Right ventricle myocardium superior (tissue), 1 donor: ENCODE measurements at regions not wholly inside any gene's neighbourhood (a gene's known extent, or its start where the extent isn't known, plus 50 kb on each side); places are given as distances from the start of the nearest gene placed in this dataset.
A peak's percentile ranks its signal among the peaks of the same experiment; 100 is the strongest.

Experiments
- ATAC-seq: fragments of 200-7000 bp; cut with Tn5 transposase; one replicate; pipeline ENCODE4 v1.9.1; 2020; ENCODE audit warnings: mild to moderate bottlenecking; ENCODE audit not compliant: poor library complexity
- DNase-seq: peaks from one replicate; pipeline ENCODE4 v3.0.0-alpha.2; 2020
- intact Hi-C: fragments of 100-400 bp; cut with DNase I; formaldehyde crosslinking; loops from one replicate; pipeline ENCODE4 v1.11.2; 2022
- donor health status: DM: no; HTN: yes; CAD: no; lungs with severe emphysema.

DNA sequence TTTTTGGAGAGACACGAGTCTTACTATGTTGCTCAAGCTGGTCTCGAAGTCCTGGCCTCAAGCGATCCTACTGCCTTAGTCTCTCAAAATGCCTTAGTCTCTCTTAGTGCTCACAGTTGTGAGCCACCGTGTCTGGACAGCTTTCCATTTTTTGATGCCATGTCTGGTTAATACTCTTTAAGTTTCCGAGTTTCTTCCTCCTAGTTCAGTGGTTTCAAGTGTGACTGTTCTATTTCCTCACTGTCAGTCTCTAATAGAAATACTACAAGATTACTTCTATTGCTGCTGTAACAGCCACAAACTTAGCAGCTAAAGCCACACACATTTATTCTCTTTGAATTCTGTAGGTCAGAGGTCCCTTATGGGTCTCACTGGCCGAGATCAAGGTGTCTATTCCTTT is 125.1 kb upstream of the MGAT5 start:
- intact Hi-C loops, result loop anchor here (10.0 kb wide), 1 partner anchor 76 kb away; no protein-coding TSS in a partner anchor
- no peak for ATAC-seq
- no peak for DNase-seq

GRCh38 chr2:134129900-134130537 is 123.9 kb upstream of the MGAT5 start:
- no peak for DNase-seq
- intact Hi-C loops, result loop anchor here (10.0 kb wide), 1 partner anchor 75 kb away; no protein-coding TSS in a partner anchor
- no peak for ATAC-seq

- ATAC-seq, result no peak
- no peak for DNase-seq
- intact Hi-C loops, result no loop called here
These were observed 122.0 kb upstream of the MGAT5 start for GRCh38 chr2:134131681-134132489.

GRCh38 chr2:134132490-134132857 is 121.4 kb upstream of the MGAT5 start:
- DNase-seq (no peak), ATAC-seq (no peak)
- intact Hi-C loops, result no loop called here

- peak; percentile 45 for ATAC-seq
- peak; percentile 66 for DNase-seq
- intact Hi-C loops, result no loop called here
These were observed 120.1 kb upstream of the MGAT5 start for GRCh38 chr2:134133622-134134312.

DNA sequence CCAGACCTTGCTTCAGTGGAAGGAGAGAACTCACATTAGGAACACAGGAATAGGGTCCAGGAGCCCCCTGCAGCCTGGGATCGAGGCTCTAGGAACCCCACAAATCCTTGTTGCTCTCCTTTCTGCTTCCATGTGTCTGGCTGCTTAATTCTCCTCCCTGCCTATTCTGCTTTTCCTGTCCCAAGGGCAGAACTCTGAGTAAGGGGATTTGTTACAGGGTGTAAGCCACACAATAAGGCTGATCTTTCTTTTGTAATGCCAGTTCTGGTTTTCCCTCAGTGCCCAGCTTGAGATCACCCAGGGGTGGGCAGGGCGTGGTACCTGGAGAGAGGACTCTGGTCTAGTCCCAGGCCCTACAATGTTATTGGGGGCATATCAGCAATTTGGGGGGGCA is 119.6 kb upstream of the MGAT5 start:
- intact Hi-C loops, result no loop called here
- no peak for DNase-seq
- no peak for ATAC-seq

- intact Hi-C loops, result no loop called here
These were observed 119.0 kb upstream of the MGAT5 start for GRCh38 chr2:134134827-134135226.

GRCh38 chr2:134135793-134136192 is 118.1 kb upstream of the MGAT5 start:
- no peak for ATAC-seq
- intact Hi-C loops, result no loop called here
- no peak for DNase-seq

More at GRCh38 chr2:134134827-134135226, 119.0 kb upstream of the MGAT5 start:
- DNase-seq (no peak), ATAC-seq (no peak)

GRCh38 chr2:134136731-134137130 is 117.1 kb upstream of the MGAT5 start:
- intact Hi-C loops, result no loop called here
- no peak for DNase-seq
- ATAC-seq, result peak; percentile 52

- ATAC-seq, result peak; percentile 64
- intact Hi-C loops, result no loop called here
- DNase-seq, result no peak
These were observed 116.7 kb upstream of the MGAT5 start for GRCh38 chr2:134137182-134137611.

- ATAC-seq (no peak), DNase-seq (no peak)
- intact Hi-C loops, result no loop called here
These were observed 115.8 kb upstream of the MGAT5 start for GRCh38 chr2:134138115-134138514.

DNA sequence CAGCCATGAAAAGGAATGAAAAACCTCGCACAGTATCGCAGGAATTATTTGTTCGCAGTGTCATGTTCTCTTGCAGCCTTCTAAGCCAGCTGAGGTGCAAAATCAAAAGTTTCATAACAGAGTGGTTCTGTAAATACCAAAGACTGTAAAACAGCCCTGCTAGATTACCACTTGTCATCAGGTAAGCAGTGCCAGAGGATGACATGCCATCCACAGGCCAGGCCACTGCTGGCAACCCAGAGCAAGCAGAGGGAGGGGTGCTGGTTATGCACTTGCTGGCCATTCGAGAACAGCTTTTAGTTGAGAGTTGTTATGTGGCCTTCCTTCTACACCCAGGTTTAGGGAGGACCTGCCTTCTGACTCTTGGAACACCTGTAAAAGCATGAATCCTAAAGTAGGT is 114.3 kb upstream of the MGAT5 start:
- intact Hi-C loops, result no loop called here
- peak; percentile 68 for DNase-seq
- peak; percentile 83 for ATAC-seq

GRCh38 chr2:134140251-134140661 is 113.6 kb upstream of the MGAT5 start:
- DNase-seq, result no peak
- peak; percentile 10 for ATAC-seq
- intact Hi-C loops, result no loop called here

GRCh38 chr2:134141598-134142340 is 112.1 kb upstream of the MGAT5 start:
- DNase-seq, result no peak
- intact Hi-C loops, result no loop called here
- no peak for ATAC-seq

DNA sequence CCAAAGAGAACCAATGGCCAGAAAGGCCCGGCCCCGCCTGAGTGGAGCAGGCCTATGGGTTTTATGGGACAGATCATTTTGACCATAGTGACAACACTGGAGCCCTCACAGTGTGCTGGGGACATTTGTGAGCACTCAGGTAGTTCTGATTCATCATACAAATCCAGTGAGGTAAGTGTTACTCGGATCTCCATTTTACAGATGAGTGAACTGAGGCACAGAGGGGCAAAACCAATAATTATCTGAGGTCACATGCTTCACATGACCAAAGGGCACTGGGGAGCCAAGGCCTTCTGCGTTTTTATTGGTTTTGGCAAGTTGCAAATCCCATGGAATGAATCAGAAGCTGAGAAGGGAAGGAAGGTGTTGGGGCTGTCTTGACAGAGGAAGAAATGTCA is 111.5 kb upstream of the MGAT5 start:
- DNase-seq (no peak), ATAC-seq (no peak)
- intact Hi-C loops, result no loop called here

DNA sequence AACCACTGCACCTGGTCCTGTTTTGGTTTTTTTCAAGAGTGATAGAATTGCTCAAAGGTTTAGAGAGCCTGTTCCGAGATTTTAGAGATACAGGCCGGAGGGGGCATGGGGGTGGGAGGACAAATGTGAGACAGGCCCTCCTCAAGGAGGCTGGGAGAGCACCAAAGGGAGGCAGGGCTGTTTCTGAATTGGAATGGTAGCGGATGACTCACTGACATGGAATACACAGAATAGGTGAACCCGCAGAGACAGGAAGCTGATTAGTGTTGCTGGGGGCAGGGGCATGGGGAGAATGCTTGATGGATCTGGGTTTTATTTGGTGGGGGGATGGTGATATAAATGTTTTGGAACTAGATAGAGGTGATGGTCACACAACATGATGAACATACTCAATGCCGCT is 111.0 kb upstream of the MGAT5 start:
- ATAC-seq, result no peak
- intact Hi-C loops, result no loop called here
- no peak for DNase-seq

DNA sequence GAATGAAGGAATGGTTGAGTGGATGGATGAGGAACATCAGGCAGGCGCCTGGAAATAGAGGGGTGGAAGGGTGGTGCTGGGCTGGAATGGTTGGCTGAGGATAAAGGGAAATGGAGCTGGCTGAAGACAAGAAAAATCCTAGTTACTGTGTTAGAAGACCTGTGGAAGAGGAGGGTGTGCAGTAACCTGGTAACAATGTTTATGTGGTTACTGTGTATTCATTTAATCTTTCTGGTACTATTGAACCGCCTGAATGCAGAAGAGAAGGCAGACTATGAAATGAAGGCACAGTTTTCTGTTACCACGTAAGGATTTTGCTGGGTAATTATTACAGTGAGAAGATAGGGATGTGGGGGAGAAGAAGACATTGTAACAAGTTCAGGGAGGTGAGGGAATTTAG is 110.3 kb upstream of the MGAT5 start:
- intact Hi-C loops, result no loop called here
- DNase-seq (no peak), ATAC-seq (no peak)

DNA sequence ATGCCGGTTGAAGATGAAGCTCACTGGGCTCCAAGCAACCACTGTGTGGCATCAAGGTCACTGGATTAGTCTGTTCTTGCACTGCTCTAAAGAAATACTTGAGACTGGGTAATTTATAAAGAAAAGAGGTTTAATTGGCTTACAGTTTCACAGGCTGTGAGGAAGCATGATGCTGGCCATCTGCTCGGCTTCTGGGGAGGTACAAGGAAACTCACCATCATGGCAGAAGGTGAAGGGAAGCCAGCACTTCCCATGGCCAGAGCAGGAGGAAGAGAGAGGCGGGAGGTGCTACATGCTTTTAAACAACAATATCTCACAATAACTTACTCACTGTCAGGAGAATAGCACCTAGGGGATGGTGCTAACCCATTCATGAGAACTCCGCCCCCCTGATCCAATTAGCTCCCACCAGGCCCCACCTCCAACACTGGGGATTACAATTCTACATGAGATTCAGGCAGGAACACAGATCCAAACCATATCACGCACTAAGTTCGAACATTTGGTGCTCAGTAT is 109.7 kb upstream of the MGAT5 start:
- ATAC-seq, result no peak
- DNase-seq, result no peak
- intact Hi-C loops, result no loop called here

GRCh38 chr2:134144651-134145050 is 109.2 kb upstream of the MGAT5 start:
- intact Hi-C loops, result no loop called here
- no peak for ATAC-seq
- no peak for DNase-seq
